ENCODE measurements at regions not wholly inside any gene's neighbourhood (a gene's known extent, or its start where the extent isn't known, plus 50 kb on each side); places are given as distances from the start of the nearest gene placed in this dataset.

- DNase-seq, result peak; percentile 40 to 79 (median 47)
Observed at GRCh38 chr14:32254952-32255679, 52.0 kb upstream of the RNU6-8 start.

- no peak for DNase-seq
Observed at GRCh38 chr14:32255789-32256188, 52.7 kb upstream of the RNU6-8 start.

GRCh38 chr14:32256576-32256975 lies 53.5 kb upstream of the RNU6-8 start:
- DNase-seq, result no peak

DNA sequence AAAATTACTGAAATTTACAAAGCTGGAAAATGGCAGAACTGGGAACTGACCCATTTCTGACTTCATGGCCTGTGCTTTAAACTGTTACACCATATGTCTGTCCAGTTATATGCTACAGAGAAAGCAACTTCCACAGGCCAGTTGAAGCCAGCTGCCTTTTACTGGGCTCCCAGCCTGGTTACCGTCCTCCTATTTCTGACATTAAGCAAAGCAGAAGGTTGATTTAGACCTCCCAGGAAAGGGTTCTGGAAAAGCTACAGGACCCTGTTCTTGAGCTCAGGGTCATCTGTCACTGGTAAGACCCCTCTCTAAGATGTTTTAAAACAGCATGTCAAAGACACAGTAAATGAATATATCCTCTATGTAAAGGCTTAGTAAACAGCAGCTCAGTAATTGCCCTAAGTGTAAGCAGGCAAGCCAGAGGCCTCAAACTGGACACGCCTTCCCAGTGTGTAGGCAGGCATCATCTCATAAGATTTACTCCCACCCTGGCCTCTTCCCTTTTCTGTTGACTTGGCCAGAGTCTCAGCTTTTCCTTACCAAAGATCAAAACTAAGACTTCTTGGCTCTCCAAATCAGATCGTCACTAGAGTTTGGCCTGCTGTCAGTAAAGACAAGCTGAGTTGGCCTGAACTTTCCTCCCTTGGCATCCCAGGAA lies 55.4 kb upstream of the RNU6-8 start:
- DNase-seq, result no peak

- DNase-seq, result peak in 1 of 3 experiments; percentile 52
Observed at GRCh38 chr14:32259368-32260013, 56.4 kb upstream of the RNU6-8 start.

GRCh38 chr14:32263939-32264567 lies 61.0 kb upstream of the RNU6-8 start:
- DNase-seq, result no peak

- DNase-seq, result no peak
Observed at GRCh38 chr14:32265584-32265983, 62.5 kb upstream of the RNU6-8 start.

- no peak for DNase-seq
Observed at GRCh38 chr14:32277998-32278397, 51.1 kb upstream of the AKAP6 start.

All from NCI-H1417 (cell line).